Fibroblast of skin of left biceps (primary cell): ENCODE measurements at regions not wholly inside any gene's neighbourhood (a gene's known extent, or its start where the extent isn't known, plus 50 kb on each side); places are given as distances from the start of the nearest gene placed in this dataset.
A peak's percentile ranks its signal among the peaks of the same experiment; 100 is the strongest.
"Not testable (repeated sequence)": the region's sequence is repeated elsewhere in the genome, so short reads cannot be mapped to it uniquely, and the experiment has no call there.

ENCODE experiments used
- DNase-seq, 2 experiments: peaks; one replicate each; pipeline ENCODE4 v3.0.0-alpha.2; 2013; ENCODE audit warnings: low read depth in 2 of 2

DNA sequence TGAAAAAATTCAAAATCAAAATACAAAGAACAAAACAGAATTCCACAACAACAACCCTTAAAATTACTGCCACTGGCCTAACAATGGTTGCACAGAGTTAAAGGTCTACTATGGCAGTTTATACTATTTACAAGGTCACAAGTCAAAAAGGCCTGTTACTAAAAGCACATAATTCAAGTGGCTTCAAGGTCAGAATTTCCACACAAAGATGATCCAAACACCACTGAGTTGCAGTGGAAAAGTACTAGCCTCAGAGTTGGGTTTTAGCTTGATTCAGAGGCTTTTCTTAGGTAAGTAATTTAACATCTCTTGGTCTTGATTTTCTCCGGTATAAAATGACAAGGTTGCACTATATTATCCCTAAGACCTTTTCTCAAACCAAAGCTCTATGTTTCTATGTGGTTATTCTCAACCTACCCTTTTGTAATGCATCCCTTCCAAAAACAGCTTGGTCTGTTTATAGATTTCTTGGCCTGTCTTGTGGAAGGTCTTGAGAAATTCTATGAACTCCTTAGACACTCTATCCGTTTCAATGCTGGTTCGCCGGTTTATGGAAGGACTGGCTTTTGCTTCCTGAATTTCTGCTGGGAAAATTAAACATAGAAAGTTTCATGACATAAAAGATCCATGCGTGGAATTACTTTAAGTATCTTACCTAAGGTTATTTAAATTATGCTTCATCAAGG lies 69.5 kb downstream of the MDH2 start:
- not testable (repeated sequence) for DNase-seq

DNA sequence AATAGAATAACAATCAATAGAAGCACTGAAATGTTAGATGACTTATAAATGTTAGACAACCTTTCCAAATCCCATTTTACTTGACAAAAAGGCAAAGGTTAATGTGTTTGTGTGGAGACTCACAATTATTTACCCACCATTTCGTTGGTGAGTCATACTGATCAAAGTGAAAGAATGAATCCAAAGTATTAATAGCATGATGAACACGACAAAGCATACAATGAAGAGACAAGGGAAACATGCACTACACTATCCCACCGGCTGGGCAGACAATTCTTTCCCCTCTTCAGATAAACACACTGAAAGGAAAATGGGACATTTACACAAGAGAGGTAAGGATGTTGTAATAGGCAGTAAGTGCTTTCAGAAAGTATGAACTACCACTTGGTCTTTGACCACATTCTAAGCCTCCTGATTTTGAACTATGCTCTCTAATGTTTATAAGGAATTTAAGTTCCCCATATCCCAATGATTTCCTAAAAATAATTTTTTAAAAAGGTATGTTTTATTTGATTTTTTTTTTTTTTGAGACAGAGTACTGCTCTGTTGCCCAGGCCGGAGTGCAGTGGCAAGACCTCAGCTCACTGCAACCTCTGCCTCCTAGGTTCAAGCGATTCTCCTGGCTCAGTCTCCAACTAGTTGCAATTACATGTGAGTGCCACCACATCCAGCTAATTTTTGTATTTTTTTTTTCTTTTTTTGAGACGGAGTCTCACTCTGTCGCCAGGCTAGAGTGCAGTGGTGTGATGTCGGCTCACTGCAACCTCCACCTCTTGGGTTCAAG lies 70.5 kb downstream of the MDH2 start:
- DNase-seq: not testable (repeated sequence)

DNA sequence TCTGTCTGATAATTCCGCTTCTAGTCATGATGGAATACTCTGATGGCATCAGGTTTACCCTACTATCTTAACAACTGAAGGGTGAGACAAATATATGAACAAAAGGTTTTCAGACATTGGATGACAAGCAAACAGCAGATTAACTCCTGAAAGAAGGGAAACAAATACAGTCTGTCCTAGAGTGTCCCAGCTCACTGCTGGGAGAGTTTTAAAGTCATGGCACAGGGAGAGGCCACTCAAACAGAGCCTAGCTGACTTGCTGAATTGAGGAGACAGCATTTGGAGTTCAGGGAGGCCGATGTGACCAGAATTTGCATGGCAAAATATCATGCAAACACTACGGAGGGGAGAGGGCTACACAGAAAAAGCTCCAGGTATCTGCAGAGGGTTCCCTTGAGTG lies 73.1 kb downstream of the MDH2 start:
- DNase-seq: no peak

DNA sequence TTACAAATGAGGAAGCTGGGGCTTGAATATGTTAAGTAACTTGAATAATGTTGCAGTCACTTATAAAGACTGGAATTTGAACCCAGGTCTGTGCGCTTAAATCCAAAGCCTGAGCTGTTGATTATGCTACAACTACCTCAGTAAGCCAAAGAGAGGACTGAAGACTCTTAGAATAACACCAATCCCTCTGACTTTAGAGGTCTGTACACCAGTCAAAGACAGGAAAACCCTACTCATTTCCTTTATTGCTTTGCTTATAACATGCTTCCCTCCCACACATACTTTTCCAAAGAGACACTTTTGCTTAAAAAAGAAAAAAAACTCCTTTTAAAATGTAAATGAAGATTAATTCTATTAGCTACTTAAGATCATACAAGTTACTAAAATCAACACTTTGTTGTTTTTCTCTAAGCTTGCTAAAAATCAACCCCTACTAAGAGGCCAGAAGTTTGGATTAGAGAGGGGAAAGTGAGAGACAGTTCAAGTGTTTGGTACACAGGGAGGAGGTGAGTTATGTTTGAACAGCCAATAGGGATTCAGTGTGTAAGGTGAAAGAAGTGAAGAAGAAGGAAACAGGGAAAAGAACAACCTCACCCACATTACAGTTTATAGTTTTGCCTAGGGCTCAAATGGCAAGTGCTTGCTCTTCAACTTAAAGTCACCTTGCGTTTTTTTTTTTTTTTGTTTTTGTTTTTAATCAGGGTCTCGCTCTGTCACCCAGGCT lies 74.8 kb downstream of the MDH2 start:
- DNase-seq: no peak

DNA sequence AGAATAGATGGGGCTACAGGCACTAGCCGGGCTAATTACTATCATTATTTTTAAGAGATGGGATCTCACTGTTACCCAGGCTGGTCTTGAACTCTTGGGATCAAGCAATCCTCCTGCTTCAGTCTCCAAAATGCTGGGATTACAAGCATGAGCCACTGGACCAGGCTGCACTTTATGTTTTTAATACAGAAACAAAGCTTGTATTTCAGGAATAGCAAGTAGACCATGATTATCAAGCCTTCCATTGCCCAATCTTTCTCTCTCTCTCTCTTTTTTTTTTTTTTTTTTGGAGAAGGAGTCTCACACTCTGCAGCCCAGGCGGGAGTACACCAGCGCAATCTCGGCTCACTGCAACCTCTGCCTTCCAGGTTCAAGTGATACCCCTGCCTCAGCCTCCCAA lies 75.4 kb downstream of the MDH2 start:
- no peak for DNase-seq

DNA sequence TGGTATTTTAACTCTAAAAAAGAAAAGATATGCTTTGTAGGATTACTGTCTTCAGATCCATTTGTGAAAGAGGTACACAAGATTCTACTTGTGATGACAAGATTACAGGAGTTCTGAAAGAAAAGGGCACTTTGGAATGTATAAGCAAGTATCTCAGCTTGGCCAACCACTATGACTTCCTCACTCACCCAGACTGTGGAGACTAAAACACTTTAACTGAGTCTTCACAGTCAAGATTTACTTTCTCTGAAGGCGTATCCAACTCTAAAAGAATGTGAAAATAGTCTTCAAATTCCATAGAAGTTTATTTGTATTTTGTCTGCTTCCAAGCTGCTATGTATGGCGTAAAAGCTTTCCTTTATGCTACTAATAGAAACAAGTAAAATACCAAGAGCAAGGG lies 76.1 kb upstream of the SRRM3 start:
- DNase-seq: no peak

DNA sequence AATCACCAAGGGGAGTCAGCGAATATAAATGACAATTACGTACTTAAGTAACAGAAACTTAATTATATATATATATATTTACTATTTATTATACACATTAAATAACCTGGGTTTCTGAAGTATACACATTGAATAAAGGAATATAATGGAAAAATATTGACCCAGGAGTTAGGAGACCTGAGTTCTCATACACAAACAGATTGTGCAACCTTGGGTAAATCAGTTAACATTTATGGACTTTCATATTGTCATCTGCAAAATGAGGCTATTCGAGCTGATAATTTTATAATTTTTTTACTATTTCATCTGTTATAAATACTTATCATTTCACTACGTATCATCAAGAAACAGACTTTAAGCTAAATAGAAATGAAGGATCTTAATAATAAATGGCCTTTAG lies 75.1 kb upstream of the SRRM3 start:
- DNase-seq: no peak

DNA sequence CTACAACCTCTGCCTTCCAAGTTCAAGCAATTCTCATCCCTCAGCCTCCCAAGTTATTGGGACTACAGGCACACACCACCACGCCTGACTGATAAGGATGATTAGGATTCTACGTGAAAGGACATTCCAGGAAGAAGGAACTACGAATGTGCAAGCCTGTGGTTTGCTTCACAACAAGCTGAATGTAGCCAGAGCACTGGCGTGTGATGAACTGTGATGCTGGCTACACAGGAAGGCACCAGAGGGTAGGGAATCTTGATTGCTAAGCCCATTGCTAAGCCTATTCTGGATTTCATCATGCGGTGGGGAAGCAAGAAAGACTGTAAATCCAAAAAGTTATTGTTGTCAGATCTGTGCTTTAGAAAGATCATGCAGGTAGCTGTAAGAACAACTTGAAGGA lies 72.3 kb upstream of the SRRM3 start:
- DNase-seq: no peak

DNA sequence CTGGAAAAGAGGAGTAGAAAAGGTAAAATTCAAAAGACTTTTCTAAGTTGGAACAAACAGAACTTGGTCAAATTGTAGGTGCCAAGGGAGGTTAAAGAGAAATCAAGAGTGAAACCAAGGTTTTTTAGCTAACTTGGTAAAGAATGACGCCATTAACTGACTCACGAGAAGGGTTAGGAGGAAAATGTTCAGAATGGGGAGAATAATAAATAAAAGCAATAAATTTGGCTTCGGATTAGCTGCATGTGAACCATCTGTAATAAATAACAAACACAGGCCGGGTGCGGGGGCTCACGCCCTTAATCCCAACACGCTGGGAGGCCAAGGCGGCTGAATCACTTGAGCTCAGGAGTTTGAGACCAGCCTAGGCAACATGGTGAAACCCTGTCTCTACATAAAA lies 71.9 kb upstream of the SRRM3 start:
- no peak for DNase-seq

DNA sequence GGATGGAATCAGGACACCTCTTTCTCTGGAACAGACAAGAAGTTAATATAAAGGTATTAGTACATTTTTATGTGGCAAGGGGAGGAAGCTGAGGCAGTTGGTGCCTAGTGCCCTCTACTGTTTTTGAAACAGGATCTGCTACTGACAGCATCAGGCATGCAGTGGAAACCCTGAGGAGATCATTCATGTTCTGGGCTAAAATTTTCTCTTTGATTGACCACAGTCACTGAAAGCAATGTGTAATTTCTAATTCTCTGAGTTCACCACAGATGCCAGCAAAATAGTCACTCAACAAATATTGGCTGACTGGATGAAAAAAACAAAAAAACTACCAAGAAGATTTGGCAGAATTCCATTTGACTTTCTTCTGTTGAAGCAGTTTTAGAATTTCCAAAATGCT lies 71.0 kb upstream of the SRRM3 start:
- DNase-seq: peak in 1 of 2 experiments; percentile 5

DNA sequence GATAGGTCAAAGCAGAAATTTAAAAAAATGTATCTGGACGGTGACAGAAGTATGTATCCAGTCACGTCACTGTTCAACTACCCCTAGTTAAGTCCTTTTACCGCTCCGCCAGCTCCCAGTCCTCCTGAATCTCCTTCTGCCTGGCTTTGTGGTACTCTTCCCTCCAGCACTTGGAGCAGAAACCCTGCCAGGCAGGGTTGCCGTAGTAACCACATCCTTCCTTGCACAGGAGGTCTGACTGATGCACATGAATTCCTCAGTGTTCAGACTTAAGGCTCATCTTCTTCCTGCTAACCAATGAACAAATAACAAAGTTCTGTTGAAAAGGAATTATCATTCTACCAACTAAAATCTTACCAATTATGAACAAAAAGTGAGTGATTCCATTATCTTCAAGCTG lies 69.8 kb upstream of the SRRM3 start:
- not testable (repeated sequence) for DNase-seq

DNA sequence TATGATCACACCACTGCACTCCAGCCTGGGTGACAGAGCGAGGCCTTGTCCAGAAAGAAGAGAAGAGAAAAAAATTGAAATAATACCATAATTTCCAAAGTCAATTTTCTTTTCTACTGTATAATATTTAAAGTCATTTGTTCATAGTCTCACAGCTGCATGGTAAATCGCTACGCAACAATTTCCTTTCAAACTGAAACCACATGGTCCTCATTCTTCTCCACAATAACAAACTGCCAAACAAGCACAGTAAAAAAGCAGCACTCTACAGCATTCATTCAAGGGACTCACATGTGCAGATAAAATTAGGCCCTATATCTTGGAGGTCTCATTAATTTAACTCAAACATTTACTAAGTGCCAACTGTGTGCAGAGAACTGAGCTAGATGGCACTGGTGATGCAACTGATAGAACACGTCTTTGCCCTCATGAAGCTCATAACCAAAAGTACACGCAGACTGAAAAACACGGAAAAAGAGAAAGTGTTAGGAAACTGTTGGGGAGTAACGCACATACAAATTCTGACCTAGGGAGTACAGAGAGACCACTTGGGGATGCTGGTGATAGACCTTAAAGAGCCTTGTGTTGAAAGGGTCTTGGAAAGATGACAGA lies 68.4 kb upstream of the SRRM3 start:
- DNase-seq: no peak

DNA sequence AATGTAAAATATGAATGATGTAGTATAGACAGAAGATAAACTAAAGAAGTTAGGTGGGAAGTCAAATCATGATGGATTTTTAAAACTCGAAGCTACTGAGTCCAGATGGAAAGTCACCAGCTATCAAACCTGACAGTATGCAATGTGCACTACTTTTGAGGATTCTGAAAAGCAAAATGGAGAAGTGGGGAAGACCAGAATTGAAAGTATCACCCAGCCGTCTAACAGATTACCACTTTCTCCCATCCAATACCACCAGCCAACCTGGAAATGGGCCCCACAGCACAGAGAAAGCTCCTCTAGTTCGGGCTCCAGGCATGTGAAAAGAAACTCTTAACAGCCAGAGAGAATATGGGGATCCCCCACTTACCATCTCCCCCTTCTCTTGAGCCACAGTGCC lies 67.9 kb upstream of the SRRM3 start:
- no peak for DNase-seq

DNA sequence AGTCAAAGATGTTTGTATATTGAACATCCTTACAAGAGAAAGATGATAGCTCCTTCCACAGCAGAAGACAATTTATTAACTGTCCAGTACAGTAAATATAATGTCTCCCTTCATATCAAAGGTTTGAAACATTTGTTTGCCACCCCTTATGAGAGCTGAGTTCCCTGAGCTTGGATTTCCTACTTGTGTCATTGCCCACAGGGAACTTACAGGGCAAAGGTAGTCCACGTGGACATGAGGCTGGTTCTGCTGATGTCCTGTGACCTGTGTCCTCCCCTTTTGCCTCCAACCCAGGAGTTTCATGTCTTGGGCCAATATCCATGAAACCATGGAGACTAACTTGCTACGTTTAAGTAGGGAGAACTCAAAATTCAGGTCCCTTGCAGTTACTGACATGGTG lies 66.4 kb upstream of the SRRM3 start:
- not testable (repeated sequence) for DNase-seq

DNA sequence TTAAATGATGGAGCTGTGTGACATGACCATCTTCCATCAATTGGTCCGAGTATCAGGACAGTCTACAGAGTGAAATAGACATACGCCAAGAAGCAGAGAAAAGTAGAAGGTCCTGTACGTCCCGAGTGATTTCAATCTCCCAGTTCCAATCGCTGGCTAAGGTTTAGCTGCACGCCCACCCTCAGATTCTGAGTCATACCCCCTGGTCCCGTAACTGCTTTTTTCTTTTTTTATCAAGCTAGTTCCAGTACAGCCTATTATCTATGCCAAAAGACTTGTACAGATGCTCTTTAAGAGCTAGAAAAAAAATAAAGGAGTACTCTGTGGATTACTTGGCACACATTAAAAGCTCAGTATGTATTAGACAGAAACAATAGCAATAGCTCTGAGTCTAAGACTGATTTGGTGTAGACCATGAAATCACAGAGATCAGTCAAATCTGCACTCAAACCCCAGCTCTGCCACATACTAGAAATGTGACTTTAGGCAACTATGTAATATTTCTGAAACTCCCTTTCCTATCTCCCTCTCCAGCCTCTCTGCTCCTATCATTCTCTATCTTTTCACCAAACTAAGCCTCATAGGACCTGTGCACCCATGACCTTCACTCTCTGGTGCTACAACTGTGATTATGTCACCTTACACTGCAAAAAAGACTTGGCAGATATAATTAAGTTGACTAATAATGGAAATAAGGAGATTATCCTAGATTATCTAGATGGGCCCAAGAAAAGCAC lies 63.0 kb upstream of the SRRM3 start:
- DNase-seq: not testable (repeated sequence)

DNA sequence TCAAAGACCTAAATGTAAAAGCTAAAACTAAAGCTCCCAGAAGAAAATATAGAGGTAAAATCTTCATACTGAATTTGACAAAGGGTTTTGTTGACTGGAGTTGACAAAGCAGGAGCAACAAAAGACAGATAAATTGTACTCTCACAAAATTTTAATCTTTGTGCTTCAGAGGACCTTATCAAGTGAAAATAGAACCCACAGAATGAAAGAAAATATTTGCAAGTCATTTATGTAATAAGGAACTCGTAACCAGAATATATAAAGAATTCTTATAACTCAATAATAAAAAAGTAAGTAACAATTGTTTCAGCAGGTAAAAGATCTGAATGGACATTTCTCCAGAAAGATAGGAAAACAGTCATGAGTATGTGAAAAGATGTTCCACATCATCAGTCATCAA lies 62.0 kb upstream of the SRRM3 start:
- no peak for DNase-seq

DNA sequence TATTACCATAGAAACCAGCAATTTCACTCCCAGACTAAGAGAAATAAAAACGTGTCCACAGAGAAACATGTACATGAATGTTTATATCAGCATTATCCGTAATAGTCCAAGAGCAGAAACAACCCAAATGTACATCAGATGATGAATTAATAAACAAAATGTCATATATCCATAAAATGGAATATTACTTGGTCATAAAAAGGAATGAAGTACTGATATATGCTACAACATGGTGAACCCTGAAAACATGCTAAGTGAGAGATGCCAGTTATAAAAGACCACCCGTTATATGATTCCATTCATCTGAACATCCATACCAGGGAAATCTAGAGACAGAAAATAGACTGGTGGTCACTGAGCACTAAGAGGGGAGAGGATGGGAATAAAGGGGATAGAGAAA lies 61.4 kb upstream of the SRRM3 start:
- DNase-seq: not testable (repeated sequence)

DNA sequence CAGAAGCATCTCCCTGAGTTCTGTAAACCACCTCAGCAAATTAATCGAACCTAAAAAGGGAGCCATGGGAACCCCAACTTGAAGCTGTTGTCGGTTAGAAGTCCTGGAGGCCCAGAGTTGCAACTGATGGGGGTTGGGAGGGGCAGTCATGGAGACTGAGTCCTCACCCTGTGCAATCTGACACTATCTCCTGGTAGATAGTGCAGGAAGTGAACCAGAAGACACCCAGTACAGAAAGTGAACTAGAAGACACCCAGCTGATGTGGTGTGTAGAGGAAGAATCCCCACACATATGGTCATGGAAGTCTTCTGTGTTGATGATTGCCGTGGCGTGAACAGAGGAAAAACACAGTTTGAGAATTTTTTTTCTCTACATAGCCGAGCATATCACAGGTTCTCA lies 58.8 kb upstream of the SRRM3 start:
- DNase-seq: no peak

DNA sequence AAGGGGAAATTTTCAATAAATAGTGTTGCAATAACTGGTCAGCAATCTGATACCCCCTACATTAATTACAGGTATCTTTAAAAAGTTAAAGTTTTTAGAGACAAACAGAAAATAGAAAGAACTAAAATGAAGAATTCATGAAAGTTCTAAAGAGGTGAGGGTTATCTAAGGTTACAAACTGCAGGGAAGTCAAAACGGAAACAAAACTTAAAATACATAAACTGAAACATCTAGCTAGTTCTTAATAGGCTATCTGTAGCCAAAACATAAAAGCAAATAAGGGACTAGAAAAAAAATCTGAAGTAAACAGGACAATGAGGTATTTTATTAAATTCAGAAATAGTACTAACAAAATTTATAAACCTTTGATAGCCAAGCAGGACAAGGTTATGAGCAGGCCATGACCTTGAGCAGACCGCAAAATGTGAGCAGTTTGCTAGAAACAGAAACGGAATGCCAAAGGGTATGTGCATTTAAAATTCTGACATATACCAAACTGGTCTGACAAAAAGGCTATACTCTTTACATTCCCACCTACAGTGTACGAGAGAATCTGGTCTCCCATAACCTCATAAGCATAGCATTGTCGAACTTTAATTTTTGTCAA lies 56.9 kb upstream of the SRRM3 start:
- not testable (repeated sequence) for DNase-seq

DNA sequence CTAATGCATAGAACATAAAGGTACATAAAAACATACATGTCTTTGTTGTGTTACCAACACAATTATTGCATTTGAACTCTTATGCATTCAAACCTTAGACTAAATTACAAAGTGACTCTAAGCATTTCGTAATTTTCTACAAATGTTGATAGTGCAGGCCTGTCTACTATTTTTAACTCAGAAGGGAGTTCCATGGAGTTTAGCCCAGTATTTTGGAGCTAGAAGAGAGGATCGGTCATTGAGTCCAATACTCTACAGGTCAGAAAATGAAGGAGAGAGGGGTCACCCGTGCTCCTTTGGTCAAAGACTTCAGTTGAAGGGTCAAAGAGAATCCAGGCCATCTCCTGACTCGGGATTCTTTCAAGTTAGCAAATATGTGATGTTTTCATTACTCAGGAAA lies 55.3 kb upstream of the SRRM3 start:
- no peak for DNase-seq

DNA sequence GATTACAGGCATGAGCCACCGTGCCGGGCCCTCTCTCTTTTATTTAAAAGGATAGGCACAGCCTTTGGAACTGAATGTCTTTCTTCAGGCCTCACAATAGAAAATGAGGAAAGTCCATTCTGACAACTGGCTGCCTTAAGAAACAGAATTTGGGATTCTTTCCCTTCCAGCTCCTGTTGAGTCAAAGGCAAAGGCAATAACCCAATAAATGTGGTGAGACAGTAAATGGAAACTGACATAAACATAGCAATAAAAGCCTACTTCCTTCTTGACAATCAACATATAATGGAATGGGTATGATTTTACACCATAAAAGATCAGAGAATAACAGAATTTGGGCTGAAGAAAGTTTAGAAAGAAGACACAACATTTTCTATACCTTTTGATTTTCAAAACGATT lies 52.7 kb upstream of the SRRM3 start:
- DNase-seq: not testable (repeated sequence)
